ENCODE measurements at regions not wholly inside any gene's neighbourhood (a gene's known extent, or its start where the extent isn't known, plus 50 kb on each side); places are given as distances from the start of the nearest gene placed in this dataset.

DNA sequence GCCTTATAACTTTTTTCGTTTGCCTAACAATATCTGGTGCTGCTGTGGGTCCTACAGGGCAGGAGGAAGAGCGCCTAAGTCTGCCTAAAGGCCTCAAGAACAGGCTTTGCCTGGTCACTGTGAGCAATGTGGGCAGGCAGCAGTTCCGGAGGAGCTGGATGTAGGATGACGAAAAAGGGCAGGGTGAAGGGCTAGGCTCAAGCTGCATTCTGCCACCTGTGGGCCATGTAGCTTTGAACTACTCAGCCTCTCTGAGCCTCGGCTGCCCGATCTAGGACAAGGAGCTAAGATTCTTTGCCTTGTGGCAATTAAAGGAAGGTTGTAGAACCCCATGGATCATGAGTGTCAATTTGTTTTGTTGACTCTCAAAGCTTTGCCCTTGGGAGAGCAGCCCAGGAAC lies 57.1 kb upstream of the MAMLD1 start:
- H3K36me3 ChIP-seq: no peaks in the 10 kb centered on the region
- no peaks in the 10 kb centered on the region for H3K4me1 ChIP-seq
- no peak for DNase-seq
- no peak overlapping the region for H3K4me3 ChIP-seq
- intact Hi-C loops (cut with DNase I; ENCODE audit: low total_unique reads): no loop called here
- TF ChIP-seq, protein P1, sequence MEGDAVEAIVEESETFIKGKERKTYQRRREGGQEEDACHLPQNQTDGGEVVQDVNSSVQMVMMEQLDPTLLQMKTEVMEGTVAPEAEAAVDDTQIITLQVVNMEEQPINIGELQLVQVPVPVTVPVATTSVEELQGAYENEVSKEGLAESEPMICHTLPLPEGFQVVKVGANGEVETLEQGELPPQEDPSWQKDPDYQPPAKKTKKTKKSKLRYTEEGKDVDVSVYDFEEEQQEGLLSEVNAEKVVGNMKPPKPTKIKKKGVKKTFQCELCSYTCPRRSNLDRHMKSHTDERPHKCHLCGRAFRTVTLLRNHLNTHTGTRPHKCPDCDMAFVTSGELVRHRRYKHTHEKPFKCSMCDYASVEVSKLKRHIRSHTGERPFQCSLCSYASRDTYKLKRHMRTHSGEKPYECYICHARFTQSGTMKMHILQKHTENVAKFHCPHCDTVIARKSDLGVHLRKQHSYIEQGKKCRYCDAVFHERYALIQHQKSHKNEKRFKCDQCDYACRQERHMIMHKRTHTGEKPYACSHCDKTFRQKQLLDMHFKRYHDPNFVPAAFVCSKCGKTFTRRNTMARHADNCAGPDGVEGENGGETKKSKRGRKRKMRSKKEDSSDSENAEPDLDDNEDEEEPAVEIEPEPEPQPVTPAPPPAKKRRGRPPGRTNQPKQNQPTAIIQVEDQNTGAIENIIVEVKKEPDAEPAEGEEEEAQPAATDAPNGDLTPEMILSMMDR (IDR thresholded peaks at IDR 0.05): no peak
- no peak for TF ChIP-seq POLR2A (IDR thresholded peaks at IDR 0.05)
- no peaks in the 10 kb centered on the region for H3K9me3 ChIP-seq
- no peaks in the 10 kb centered on the region for H3K27me3 ChIP-seq
- H3K27ac ChIP-seq: no peak overlapping the region

DNA sequence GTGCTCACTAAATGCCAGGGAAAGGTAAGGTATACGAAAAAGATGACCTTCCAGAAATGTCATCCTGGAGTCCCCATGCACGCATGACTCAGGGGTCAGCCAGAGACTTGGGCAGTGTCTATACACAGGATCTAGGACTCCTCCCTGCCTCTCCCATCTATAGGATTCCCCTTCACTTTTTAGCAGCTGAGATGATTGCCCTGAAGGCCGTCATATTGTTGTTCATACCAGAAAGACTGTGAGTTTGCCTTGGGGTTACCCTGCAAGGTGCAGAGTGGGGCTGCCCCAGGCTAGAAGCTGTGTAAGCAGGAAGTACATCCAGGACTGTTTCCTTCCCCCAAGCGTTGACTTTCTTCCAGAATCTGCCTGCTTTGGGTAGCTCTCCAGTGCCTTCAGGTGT lies 55.1 kb upstream of the MAMLD1 start:
- no peaks in the 10 kb centered on the region for H3K4me1 ChIP-seq
- no peaks in the 10 kb centered on the region for H3K27me3 ChIP-seq
- TF ChIP-seq, protein P1 (IDR thresholded peaks at IDR 0.05): no peak
- TF ChIP-seq POLR2A (IDR thresholded peaks at IDR 0.05): no peak
- intact Hi-C loops (cut with DNase I; ENCODE audit: low total_unique reads): no loop called here
- no peak overlapping the region for H3K4me3 ChIP-seq
- no peak overlapping the region for H3K27ac ChIP-seq
- no peaks in the 10 kb centered on the region for H3K9me3 ChIP-seq
- DNase-seq: no peak
- no peaks in the 10 kb centered on the region for H3K36me3 ChIP-seq

DNA sequence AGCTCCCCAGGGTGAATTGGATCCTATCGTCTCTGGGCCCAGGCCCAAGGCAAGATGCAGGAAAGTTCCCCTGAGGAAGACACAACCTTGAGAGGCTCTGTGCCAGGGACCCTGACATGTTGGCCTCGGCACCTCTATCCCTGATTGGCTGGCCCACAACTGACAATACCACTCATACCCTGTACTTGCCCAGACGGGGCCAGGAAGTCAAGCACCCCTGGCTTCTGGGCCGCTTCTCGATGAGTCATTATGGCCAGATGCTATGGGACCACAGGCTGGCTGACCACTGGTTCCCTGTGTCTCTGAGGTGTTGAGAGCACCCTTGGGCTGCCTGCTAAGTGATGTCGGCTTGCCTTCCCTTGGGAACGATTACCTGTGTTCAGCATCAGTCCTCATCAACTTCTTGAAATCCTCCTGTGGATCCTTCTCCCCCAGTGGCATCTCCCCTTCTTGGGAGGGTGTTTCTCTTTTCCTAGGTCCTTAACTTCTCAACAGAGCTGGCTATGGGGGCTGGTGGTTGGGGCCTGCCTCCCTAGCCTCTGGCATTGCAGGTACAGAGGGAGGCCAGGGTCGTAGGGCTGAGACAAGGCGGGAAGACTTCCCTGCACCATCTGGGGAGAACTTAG lies 54.5 kb upstream of the MAMLD1 start:
- no peaks in the 10 kb centered on the region for H3K36me3 ChIP-seq
- no peak overlapping the region for H3K4me3 ChIP-seq
- H3K4me1 ChIP-seq: no peaks in the 10 kb centered on the region
- DNase-seq: no peak
- H3K27me3 ChIP-seq: no peaks in the 10 kb centered on the region
- TF ChIP-seq POLR2A (IDR thresholded peaks at IDR 0.05): no peak
- TF ChIP-seq, protein P1 (IDR thresholded peaks at IDR 0.05): no peak
- intact Hi-C loops (cut with DNase I; ENCODE audit: low total_unique reads): no loop called here
- H3K27ac ChIP-seq: no peak overlapping the region
- no peaks in the 10 kb centered on the region for H3K9me3 ChIP-seq

DNA sequence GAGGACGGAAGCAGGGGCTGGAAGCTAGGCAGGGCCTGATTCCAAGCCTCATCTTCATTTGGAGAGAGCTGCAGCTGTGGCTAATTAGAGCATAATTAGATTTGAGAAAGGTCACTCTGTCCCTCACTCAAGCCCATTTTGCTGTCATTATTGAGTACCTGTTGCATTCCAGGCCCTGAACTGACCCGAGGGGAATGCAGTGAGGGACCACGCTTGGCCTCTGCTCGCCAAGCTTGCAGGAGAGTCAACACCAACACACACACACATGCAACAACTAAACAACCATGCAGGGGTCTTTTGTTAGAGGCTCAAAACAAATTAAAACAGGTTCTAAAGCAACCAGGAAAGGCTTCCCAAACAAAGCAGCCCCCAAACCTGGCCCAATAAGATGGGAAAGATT lies 52.7 kb upstream of the MAMLD1 start:
- intact Hi-C loops (cut with DNase I; ENCODE audit: low total_unique reads): no loop called here
- no peak overlapping the region for H3K27ac ChIP-seq
- no peak overlapping the region for H3K4me3 ChIP-seq
- no peak for DNase-seq
- H3K27me3 ChIP-seq: no peaks in the 10 kb centered on the region
- no peaks in the 10 kb centered on the region for H3K36me3 ChIP-seq
- TF ChIP-seq POLR2A (IDR thresholded peaks at IDR 0.05): no peak
- TF ChIP-seq, protein P1 (IDR thresholded peaks at IDR 0.05): no peak
- H3K9me3 ChIP-seq: no peaks in the 10 kb centered on the region
- H3K4me1 ChIP-seq: no peaks in the 10 kb centered on the region

DNA sequence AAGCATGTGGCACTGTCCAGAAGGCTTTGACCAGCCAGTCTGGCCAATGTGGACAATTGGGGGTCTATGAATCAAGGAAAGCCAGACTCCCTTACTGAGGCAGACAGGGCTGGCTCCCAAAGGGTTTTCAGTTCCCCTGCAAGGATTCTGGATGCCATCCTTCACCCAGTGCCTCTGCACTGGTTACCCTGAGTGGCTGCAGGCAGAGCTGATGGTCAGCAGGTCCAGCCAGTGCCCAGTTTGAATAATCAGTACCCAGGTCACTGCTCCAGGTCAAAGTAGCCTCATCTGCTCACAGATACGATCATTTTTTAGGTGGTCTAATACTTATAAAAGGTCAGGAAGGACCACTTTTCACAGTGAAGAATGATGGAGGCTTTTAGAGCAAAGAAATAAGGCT lies 52.2 kb upstream of the MAMLD1 start:
- Histone ChIP-seq H3K4me1 (no peaks in the 10 kb centered on the region), H3K27me3 (no peaks in the 10 kb centered on the region), H3K9me3 (no peaks in the 10 kb centered on the region), H3K4me3 (no peak overlapping the region), H3K27ac (no peak overlapping the region), H3K36me3 (no peaks in the 10 kb centered on the region)
- TF ChIP-seq, protein P1 (IDR thresholded peaks at IDR 0.05): no peak
- TF ChIP-seq POLR2A (IDR thresholded peaks at IDR 0.05): no peak
- no peak for DNase-seq
- intact Hi-C loops (cut with DNase I; ENCODE audit: low total_unique reads): no loop called here
